Anterior cingulate cortex (tissue), 58 donors: ENCODE measurements at regions not wholly inside any gene's neighbourhood (a gene's known extent, or its start where the extent isn't known, plus 50 kb on each side); places are given as distances from the start of the nearest gene placed in this dataset.

ENCODE experiments used
- DNase-seq, 58 donors: peaks; one replicate each; lab custom pipeline; 2025; lab: John Stamatoyannopoulos, UW

GRCh38 chr1:81135524-81135923 is 665.2 kb upstream of the ADGRL2 start:
- no peak for DNase-seq

- no peak for DNase-seq
Measured at GRCh38 chr1:81129776-81130175, 671.0 kb upstream of the ADGRL2 start.

GRCh38 chr1:81129366-81129765 is 671.4 kb upstream of the ADGRL2 start:
- no peak for DNase-seq

GRCh38 chr1:81128079-81128478 is 672.7 kb upstream of the ADGRL2 start:
- DNase-seq, result no peak

- DNase-seq, result no peak
Measured at GRCh38 chr1:81126989-81127581, 673.6 kb upstream of the ADGRL2 start.

GRCh38 chr1:81125672-81126071 is 675.1 kb upstream of the ADGRL2 start:
- no peak for DNase-seq

GRCh38 chr1:81121306-81121705 is 679.4 kb upstream of the ADGRL2 start:
- no peak for DNase-seq

GRCh38 chr1:81119319-81119718 is 681.4 kb upstream of the ADGRL2 start:
- DNase-seq, result no peak

- DNase-seq, result no peak
Measured at GRCh38 chr1:81118550-81118949, 682.2 kb upstream of the ADGRL2 start.

- DNase-seq, result no peak
Measured at GRCh38 chr1:81115422-81115821, 685.3 kb upstream of the ADGRL2 start.

- no peak for DNase-seq
Measured at GRCh38 chr1:81114191-81114590, 686.5 kb upstream of the ADGRL2 start.

- DNase-seq, result no peak
Measured at GRCh38 chr1:81113688-81114087, 687.0 kb upstream of the ADGRL2 start.

GRCh38 chr1:81111818-81112217 is 688.9 kb upstream of the ADGRL2 start:
- no peak for DNase-seq

- no peak for DNase-seq
Measured at GRCh38 chr1:81109038-81109437, 691.7 kb upstream of the ADGRL2 start.

- no peak for DNase-seq
Measured at GRCh38 chr1:81097860-81098259, 702.9 kb upstream of the ADGRL2 start.

- DNase-seq, result no peak
Measured at GRCh38 chr1:81073580-81073979, 727.2 kb upstream of the ADGRL2 start.

GRCh38 chr1:81071969-81072753 is 728.6 kb upstream of the ADGRL2 start:
- DNase-seq, result no peak

GRCh38 chr1:81071072-81071858 is 729.5 kb upstream of the ADGRL2 start:
- no peak for DNase-seq

GRCh38 chr1:81069856-81070255 is 730.9 kb upstream of the ADGRL2 start:
- no peak for DNase-seq

GRCh38 chr1:81068726-81069125 is 732.0 kb upstream of the ADGRL2 start:
- no peak for DNase-seq

GRCh38 chr1:81053826-81054225 is 746.9 kb upstream of the ADGRL2 start:
- no peak for DNase-seq

GRCh38 chr1:81052162-81052561 is 748.6 kb upstream of the ADGRL2 start:
- no peak for DNase-seq
